ENCODE measurements at regions not wholly inside any gene's neighbourhood (a gene's known extent, or its start where the extent isn't known, plus 50 kb on each side); places are given as distances from the start of the nearest gene placed in this dataset.

GRCh38 chr6:71130277-71130676, 158.3 kb upstream of the OGFRL1 start:
- DNase-seq: no peak
- TF ChIP-seq CTCF (IDR thresholded peaks at IDR 0.05; ENCODE audit: partially characterized antibody, unreplicated experiment): no peak
- H3K27me3 Mint-ChIP-seq (ENCODE audit: unreplicated experiment): peaks cover 2% of the 10 kb centered on the region
- H3K36me3 Mint-ChIP-seq (ENCODE audit: unreplicated experiment): no peaks in the 10 kb centered on the region
- peaks cover 20% of the 10 kb centered on the region for H3K4me1 Mint-ChIP-seq (ENCODE audit: low read depth, unreplicated experiment)
- H3K4me3 Mint-ChIP-seq (ENCODE audit: unreplicated experiment): no peak overlapping the region
- H3K27ac Mint-ChIP-seq (ENCODE audit: unreplicated experiment): no peak overlapping the region
- no peaks in the 10 kb centered on the region for H3K9me3 Mint-ChIP-seq (ENCODE audit: unreplicated experiment)

GRCh38 chr6:71134929-71135642, 153.5 kb upstream of the OGFRL1 start:
- peaks cover 2% of the 10 kb centered on the region for H3K27me3 Mint-ChIP-seq (ENCODE audit: unreplicated experiment)
- peaks cover 6% of the 10 kb centered on the region for H3K9me3 Mint-ChIP-seq (ENCODE audit: unreplicated experiment)
- no peaks in the 10 kb centered on the region for H3K36me3 Mint-ChIP-seq (ENCODE audit: unreplicated experiment)
- no peak overlapping the region for H3K27ac Mint-ChIP-seq (ENCODE audit: unreplicated experiment)
- H3K4me3 Mint-ChIP-seq (ENCODE audit: unreplicated experiment): no peak overlapping the region
- DNase-seq: no peak
- H3K4me1 Mint-ChIP-seq (ENCODE audit: low read depth, unreplicated experiment): peaks cover 7% of the 10 kb centered on the region
- TF ChIP-seq CTCF (IDR thresholded peaks at IDR 0.05; ENCODE audit: partially characterized antibody, unreplicated experiment): no peak

GRCh38 chr6:71137973-71138372, 150.6 kb upstream of the OGFRL1 start:
- Mint-ChIP-seq H3K4me1 (ENCODE audit: low read depth, unreplicated experiment) (peaks cover 6% of the 10 kb centered on the region), H3K36me3 (ENCODE audit: unreplicated experiment) (peaks cover 6% of the 10 kb centered on the region), H3K9me3 (ENCODE audit: unreplicated experiment) (peaks cover 6% of the 10 kb centered on the region), H3K27ac (ENCODE audit: unreplicated experiment) (no peak overlapping the region), H3K27me3 (ENCODE audit: unreplicated experiment) (peaks cover 2% of the 10 kb centered on the region), H3K4me3 (ENCODE audit: unreplicated experiment) (no peak overlapping the region)
- no peak for TF ChIP-seq CTCF (IDR thresholded peaks at IDR 0.05; ENCODE audit: partially characterized antibody, unreplicated experiment)
- no peak for DNase-seq

GRCh38 chr6:71138376-71138775, 150.2 kb upstream of the OGFRL1 start:
- TF ChIP-seq CTCF (IDR thresholded peaks at IDR 0.05; ENCODE audit: partially characterized antibody, unreplicated experiment): no peak
- Mint-ChIP-seq H3K27me3 (ENCODE audit: unreplicated experiment) (peaks cover 2% of the 10 kb centered on the region), H3K36me3 (ENCODE audit: unreplicated experiment) (peaks cover 6% of the 10 kb centered on the region), H3K4me1 (ENCODE audit: low read depth, unreplicated experiment) (peaks cover 6% of the 10 kb centered on the region), H3K4me3 (ENCODE audit: unreplicated experiment) (no peak overlapping the region), H3K27ac (ENCODE audit: unreplicated experiment) (no peak overlapping the region), H3K9me3 (ENCODE audit: unreplicated experiment) (peaks cover 6% of the 10 kb centered on the region)
- DNase-seq: no peak

- H3K9me3 Mint-ChIP-seq (ENCODE audit: unreplicated experiment): peaks cover 6% of the 10 kb centered on the region
- H3K4me1 Mint-ChIP-seq (ENCODE audit: low read depth, unreplicated experiment): peaks cover 6% of the 10 kb centered on the region
- H3K36me3 Mint-ChIP-seq (ENCODE audit: unreplicated experiment): peaks cover 6% of the 10 kb centered on the region
- DNase-seq: no peak
- H3K27me3 Mint-ChIP-seq (ENCODE audit: unreplicated experiment): peaks cover 2% of the 10 kb centered on the region
- no peak for TF ChIP-seq CTCF (IDR thresholded peaks at IDR 0.05; ENCODE audit: partially characterized antibody, unreplicated experiment)
- no peak overlapping the region for H3K27ac Mint-ChIP-seq (ENCODE audit: unreplicated experiment)
- H3K4me3 Mint-ChIP-seq (ENCODE audit: unreplicated experiment): no peak overlapping the region
Observed at GRCh38 chr6:71139249-71139648, 149.4 kb upstream of the OGFRL1 start.

Data from glutamatergic neuron (in vitro differentiated cells).